NCI-H2107 (cell line): ENCODE measurements at regions not wholly inside any gene's neighbourhood (a gene's known extent, or its start where the extent isn't known, plus 50 kb on each side); places are given as distances from the start of the nearest gene placed in this dataset.
"Not testable (repeated sequence)": the region's sequence is repeated elsewhere in the genome, so short reads cannot be mapped to it uniquely, and the experiment has no call there.

Experiments used
- DNase-seq: peaks from one replicate; lab custom pipeline; 2025; lab: John Stamatoyannopoulos, UW

- no peak for DNase-seq
These were observed 95.6 kb downstream of the RRAGB start for GRCh38 chrX:55813150-55813549.

DNA sequence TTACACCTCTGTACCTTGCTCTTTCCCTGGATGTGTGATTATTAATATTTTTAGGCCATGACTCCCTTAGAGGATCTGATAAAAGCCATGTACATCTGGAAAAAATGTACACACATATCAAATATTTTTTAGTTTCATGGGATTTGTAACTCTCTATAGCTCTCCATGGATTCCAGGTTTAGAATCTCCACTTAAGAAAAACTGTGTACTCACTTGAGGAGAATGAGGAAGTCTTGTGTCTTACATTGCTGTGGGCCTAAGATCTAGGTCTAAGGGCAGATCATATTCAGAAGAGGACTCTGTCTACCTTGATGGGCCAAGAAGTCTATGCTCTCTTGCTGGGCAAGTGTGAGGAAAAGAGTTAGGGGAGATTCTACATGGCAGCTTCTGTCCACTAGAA is 98.0 kb downstream of the RRAGB start:
- DNase-seq: no peak

DNA sequence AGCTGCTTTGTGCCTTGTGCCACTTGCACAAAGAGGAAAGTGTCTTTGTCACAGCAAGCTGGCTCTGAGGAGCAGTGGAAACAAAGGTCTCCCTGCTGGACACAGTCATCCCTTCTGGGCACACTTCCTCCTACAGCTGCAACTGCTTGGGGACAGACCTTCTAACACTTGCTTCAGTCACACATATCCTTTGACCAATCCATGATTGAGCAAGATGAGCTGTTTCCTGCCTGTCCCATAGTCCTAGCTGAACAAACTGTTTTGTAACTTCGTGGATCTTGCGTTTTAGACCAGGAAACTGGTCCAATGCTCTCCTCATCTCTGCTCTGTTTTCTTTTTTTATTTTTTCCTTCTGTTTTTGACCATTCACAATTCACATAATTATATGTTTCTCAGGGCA is 98.5 kb downstream of the RRAGB start:
- DNase-seq: no peak

- no peak for DNase-seq
These were observed 101.3 kb downstream of the RRAGB start for GRCh38 chrX:55818673-55819375.

DNA sequence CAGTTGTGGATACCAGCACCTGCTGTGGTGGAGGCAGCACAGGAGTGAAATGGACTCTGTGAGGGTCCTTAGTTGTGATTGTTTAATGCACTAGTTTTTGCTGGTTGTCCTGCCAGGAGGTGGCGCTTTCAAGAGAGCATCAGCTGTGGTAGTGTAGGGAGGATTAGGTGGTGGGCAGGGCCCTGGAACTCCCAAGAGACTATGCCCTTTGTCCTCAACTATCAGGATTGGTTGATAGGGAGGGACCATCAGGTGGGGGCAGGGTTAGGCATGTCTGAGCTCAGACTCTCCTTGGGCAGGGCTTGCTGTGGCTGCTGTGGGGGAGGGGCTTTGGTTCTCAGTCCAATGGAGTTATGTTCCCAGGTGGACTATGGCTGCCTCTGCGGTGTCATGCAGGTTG is 121.9 kb downstream of the RRAGB start:
- DNase-seq: no peak

GRCh38 chrX:55841962-55842752 is 124.6 kb downstream of the RRAGB start:
- DNase-seq: no peak

DNA sequence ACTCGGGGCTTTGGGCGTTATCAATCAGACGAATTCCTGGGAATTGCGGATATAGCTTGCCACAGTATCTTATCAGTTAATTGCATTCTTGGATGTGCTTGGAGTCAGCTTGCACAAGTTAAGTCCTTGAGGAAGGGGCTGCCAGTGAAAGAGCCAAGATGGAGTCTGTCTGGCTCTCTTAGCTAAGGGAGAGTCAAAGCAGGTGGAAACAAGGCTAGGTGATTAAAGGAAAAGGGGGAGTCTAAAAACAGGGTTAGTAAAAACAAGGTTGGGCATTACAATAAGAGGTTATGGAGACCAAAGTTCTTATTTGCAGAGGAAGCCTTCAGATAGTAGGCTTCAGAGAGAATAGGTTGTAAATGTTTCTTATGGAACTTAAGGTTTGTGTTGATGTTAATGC is 149.2 kb downstream of the RRAGB start:
- DNase-seq: not testable (repeated sequence)

DNA sequence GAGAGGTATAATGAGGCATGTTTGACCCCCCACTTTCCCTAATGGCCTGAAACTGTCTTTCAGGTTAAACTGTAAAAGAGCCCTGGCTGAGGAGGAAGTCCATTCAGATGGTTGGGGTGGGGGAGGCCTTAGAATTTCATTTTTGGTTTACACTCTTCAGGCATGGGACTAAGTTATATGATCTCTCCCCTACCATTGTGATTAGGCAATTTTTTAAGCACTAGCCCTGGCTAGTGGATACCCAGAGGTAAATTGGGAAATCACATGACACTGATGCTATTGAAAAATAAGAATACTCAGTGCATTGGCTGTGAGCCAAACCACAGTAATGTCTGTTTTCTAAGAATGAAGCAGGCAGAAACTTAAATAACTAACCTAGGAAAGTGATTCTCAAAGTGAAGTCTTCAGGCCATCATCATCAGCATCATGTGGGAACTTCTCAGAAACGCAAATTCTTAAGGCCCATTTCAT is 149.7 kb downstream of the RRAGB start:
- no peak for DNase-seq

- no peak for DNase-seq
These were observed 150.2 kb downstream of the RRAGB start for GRCh38 chrX:55867708-55868107.

- DNase-seq: no peak
These were observed 157.3 kb downstream of the RRAGB start for GRCh38 chrX:55874807-55875206.

DNA sequence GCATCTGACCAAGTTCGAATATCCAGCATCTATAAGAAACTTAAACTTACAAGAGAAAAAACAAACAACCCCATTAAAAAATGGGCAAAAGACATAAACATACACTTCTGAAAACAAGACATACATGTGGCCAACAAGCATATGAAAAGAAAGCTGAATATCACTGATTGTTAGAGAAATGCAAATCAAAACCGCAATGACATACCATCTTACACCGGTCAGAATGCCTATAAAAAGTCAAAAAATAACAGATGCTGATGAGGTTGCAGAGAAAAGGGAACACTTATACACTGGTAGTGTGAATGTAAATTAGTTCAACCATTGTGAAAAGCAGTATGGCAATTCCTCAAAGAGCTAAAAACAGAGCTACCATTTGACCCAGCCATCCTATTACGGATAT is 166.0 kb downstream of the RRAGB start:
- DNase-seq: not testable (repeated sequence)

- no peak for DNase-seq
These were observed 190.5 kb downstream of the RRAGB start for GRCh38 chrX:55907968-55908607.

DNA sequence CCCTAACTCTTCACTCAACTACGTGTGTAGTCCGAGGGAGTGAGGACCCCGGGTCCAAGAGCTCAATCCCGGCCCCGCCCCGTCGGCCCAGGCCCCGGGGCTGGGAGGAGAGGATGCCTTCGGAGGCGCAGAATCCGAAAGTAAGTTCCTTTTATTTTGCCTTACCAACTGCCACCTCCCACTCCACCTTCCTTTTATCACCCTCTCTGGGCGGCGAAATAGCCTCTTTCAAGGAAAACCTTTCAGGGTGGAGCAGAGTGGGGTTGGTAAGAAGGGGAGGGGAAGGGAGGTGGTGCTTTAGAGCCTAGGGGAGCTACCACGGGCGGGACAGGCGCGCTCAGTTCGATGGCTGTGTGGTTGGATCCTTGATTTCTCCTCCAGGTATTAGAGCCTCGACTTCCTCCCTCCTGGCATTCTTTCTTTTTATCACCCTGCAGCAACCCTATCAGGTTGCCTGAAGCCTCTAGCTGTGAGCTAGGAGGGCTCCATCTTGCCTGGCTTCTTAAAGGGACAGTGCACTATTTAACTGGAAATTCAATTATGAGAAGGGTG is 191.2 kb downstream of the RRAGB start:
- no peak for DNase-seq

DNA sequence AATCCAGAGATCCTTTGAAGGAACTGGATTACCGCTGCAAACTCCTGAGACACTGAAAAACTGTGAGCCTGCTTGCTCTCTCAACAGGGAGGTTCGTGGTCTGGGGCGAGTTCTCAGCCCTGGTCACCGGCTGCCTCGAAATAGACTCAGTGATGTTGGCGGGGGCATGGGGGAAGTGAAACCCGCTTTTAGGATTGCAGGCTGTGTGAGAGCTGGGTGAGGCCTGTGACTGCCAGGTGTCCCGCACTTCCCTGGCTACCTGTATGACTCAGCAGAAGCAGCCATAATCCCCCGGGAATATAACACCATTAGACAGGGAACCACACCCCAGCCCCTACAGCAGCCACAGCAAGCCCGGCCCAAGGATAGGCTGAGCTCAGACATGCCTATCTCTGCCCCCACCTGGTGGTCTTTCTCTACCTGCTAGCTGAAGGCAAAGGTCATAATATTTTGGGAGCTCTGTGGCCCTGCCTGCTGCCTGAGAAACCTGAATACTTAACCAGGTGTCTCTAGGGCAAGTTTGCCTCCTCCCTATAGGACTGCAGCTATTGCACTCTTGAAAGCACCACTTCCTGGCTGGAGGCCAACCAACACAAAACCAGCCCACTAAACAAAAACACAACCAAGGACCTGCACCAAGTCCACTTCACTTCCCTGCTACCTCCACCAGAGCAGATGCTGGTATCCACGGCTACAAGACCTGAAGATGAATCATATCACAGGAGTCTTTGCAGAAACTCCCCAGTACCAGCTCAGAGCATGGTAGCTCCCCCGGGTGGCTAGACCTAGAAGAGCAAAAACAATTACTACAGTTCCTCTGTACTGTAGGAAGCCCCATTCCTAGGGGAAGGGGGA is 202.0 kb downstream of the RRAGB start:
- peak; percentile 24 for DNase-seq

GRCh38 chrX:55924574-55924973 is 207.0 kb downstream of the RRAGB start:
- DNase-seq: no peak

GRCh38 chrX:55928529-55928928 is 211.0 kb downstream of the RRAGB start:
- not testable (repeated sequence) for DNase-seq
